OCI-LY7 (cell line): ENCODE measurements at regions not wholly inside any gene's neighbourhood (a gene's known extent, or its start where the extent isn't known, plus 50 kb on each side); places are given as distances from the start of the nearest gene placed in this dataset.
A peak's percentile ranks its signal among the peaks of the same experiment; 100 is the strongest.

ENCODE experiments used
- BruUV-seq: library from RNA; stranded (reverse); fragments of 400-500 nt; replicated peaks from 2 replicates; lab custom pipeline; 2021; lab: Mats Ljungman, UMichigan
- CTCF ChIA-PET: fragments of 300-600 bp; sonication (Branson Sonifier 250); formaldehyde crosslinking; loops from one replicate; lab custom pipeline; 2022; ENCODE audit warnings: antibody characterized with exemption; ENCODE audit not compliant: unreplicated experiment; lab: Charles Lee
- POLR2A ChIA-PET: fragments of 300-600 bp; sonication (Branson Sonifier 250); formaldehyde crosslinking; loops from one replicate; lab custom pipeline; 2022; ENCODE audit warnings: antibody characterized with exemption; lab: Charles Lee
- DNase-seq: peaks from one replicate; pipeline ENCODE4 v3.0.0-alpha.2; 2015; ENCODE audit warnings: low spot score
- H2AFZ ChIP-seq: fragments of 200-600 bp; sonication (generic), shearing (Covaris generic); 2 replicates; pipeline ENCODE4 v1.6.1; 2014; ENCODE audit warnings: mild to moderate bottlenecking, antibody characterized with exemption, low read length, moderate library complexity
- H3K27ac ChIP-seq: fragments of 200-600 bp; sonication (generic); 2 replicates; pipeline ENCODE4 v1.5.1; 2014; ENCODE audit warnings: mixed run types, low read depth, mild to moderate bottlenecking, moderate library complexity, low read length, inconsistent platforms; ENCODE audit not compliant: poor library complexity, severe bottlenecking
- H3K36me3 ChIP-seq: fragments of 200-600 bp; sonication (generic); 2 replicates; pipeline ENCODE4 v1.6.1; 2014; ENCODE audit warnings: mild to moderate bottlenecking, antibody characterized with exemption, low read length, moderate library complexity, mixed read lengths; ENCODE audit not compliant: insufficient read depth
- H3K4me1 ChIP-seq: fragments of 200-600 bp; sonication (generic); 2 replicates; pipeline ENCODE4 v1.5.1; 2014; ENCODE audit warnings: mild to moderate bottlenecking, low read length; ENCODE audit not compliant: insufficient read depth, poor library complexity, severe bottlenecking
- H3K4me2 ChIP-seq: fragments of 200-600 bp; sonication (generic); 2 replicates; pipeline ENCODE4 v1.6.1; 2014; ENCODE audit warnings: mild to moderate bottlenecking, low read length
- H3K4me3 ChIP-seq: fragments of 200-600 bp; sonication (generic); 2 replicates; pipeline ENCODE4 v1.5.1; 2014; ENCODE audit warnings: mild to moderate bottlenecking, low read depth, low read length; ENCODE audit not compliant: poor library complexity, severe bottlenecking
- H3K79me2 ChIP-seq: fragments of 200-600 bp; sonication (generic); 2 replicates; pipeline ENCODE4 v1.6.1; 2016; ENCODE audit warnings: low read depth, mild to moderate bottlenecking, low read length, moderate library complexity, mixed read lengths; ENCODE audit not compliant: insufficient read depth
- H3K9me2 ChIP-seq: fragments of 200-600 bp; sonication (generic); 2 replicates; pipeline ENCODE4 v1.6.1; 2016; ENCODE audit warnings: mild to moderate bottlenecking, low read length, mixed read lengths; ENCODE audit not compliant: insufficient read depth
- H3K9me3 ChIP-seq: fragments of 200-600 bp; sonication (generic); 2 replicates; pipeline ENCODE4 v1.6.1; 2014; ENCODE audit warnings: mild to moderate bottlenecking, mixed run types, low read length, mixed read lengths
- H4K20me1 ChIP-seq: fragments of 200-600 bp; sonication (generic); 2 replicates; pipeline ENCODE4 v1.6.1; 2014; ENCODE audit warnings: mild to moderate bottlenecking, antibody characterized with exemption, low read length, moderate library complexity, mixed read lengths; ENCODE audit not compliant: insufficient read depth
- CTCF ChIP-seq: fragments of 200-600 bp; sonication (generic); conservative IDR thresholded peaks from 2 replicates; pipeline ENCODE4 v1.5.1; 2014; ENCODE audit warnings: mild to moderate bottlenecking, antibody characterized with exemption, low read length, moderate library complexity, mixed read lengths
- EZH2phosphoT487 ChIP-seq: fragments of 200-600 bp; sonication (generic); IDR thresholded peaks from 2 replicates; pipeline ENCODE4 v1.6.1; 2018; ENCODE audit warnings: low read depth, borderline replicate concordance, mild to moderate bottlenecking, mixed run types, antibody characterized with exemption, low read length, moderate library complexity, mixed read lengths
- intact Hi-C: fragments of 100-400 bp; cut with micrococcal nuclease; formaldehyde crosslinking; loops from one replicate; pipeline ENCODE4 v1.10.0; 2022; ENCODE audit not compliant: unreplicated experiment

GRCh38 chr2:8298783-8299182 is 383.1 kb upstream of the ID2 start:
- TF ChIP-seq CTCF (no peak), EZH2phosphoT487 (no peak)
- Histone ChIP-seq H2AFZ (peak overlapping the region; percentile 26; the same call in 1 of the 2 replicates), H3K4me3 (no peak overlapping the region), H3K27ac (peak overlapping the region; percentile 6), H3K4me2 (peak overlapping the region; percentile 3), H3K4me1 (peaks cover 44% of the 10 kb centered on the region), H3K9me3 (no peaks in the 10 kb centered on the region), H3K36me3 (peaks cover 3% of the 10 kb centered on the region; the same call in 1 of the 2 replicates), H4K20me1 (no peaks in the 10 kb centered on the region), H3K9me2 (no peaks in the 10 kb centered on the region), H3K79me2 (no peaks in the 10 kb centered on the region)
- POLR2A ChIA-PET, result interaction anchor here (0.6 kb wide), 1 partner anchor 165 kb away, joined by 3 read pairs; no protein-coding TSS in a partner anchor
- peak; percentile 83 for DNase-seq
- no TSS peak for BruUV-seq
- intact Hi-C loops, result no loop called here
- CTCF ChIA-PET, result no interaction called here

GRCh38 chr2:8300216-8300615 is 381.6 kb upstream of the ID2 start:
- intact Hi-C loops, result no loop called here

More at GRCh38 chr2:8300216-8300615, 381.6 kb upstream of the ID2 start:
- Histone ChIP-seq H3K79me2 (no peaks in the 10 kb centered on the region), H3K27ac (no peak overlapping the region), H3K9me2 (no peaks in the 10 kb centered on the region), H4K20me1 (no peaks in the 10 kb centered on the region), H3K36me3 (peaks cover 3% of the 10 kb centered on the region; the same call in 1 of the 2 replicates), H3K4me2 (no peak overlapping the region), H2AFZ (no peak overlapping the region), H3K9me3 (no peaks in the 10 kb centered on the region), H3K4me3 (no peak overlapping the region), H3K4me1 (peaks cover 58% of the 10 kb centered on the region)
- CTCF ChIA-PET, result interaction anchor here (0.6 to 1.3 kb wide), 4 partner anchors 11 to 274 kb away, joined by 3 to 4 read pairs (median 3); no protein-coding TSS in a partner anchor
- DNase-seq, result no peak
- POLR2A ChIA-PET, result interaction anchor here (0.8 to 3.3 kb wide), 7 partner anchors 9 to 381 kb away, joined by 3 to 10 read pairs (median 4); partner anchors contain the start of gene ID2
- no TSS peak for BruUV-seq
- TF ChIP-seq CTCF (no peak), EZH2phosphoT487 (no peak)
